WTC11 (cell line): ENCODE measurements at regions not wholly inside any gene's neighbourhood (a gene's known extent, or its start where the extent isn't known, plus 50 kb on each side); places are given as distances from the start of the nearest gene placed in this dataset.

Source experiments
- ATAC-seq: fragments of 200-7000 bp; cut with Tn5 transposase; 2 replicates; pipeline ENCODE4 v1.10.0; 2021; ENCODE audit warnings: mild to moderate bottlenecking, moderate library complexity
- CTCF ChIA-PET: fragments of 300-600 bp; sonication (Branson Sonifier 250); formaldehyde crosslinking; loops from one replicate; lab custom pipeline; 2021; ENCODE audit warnings: antibody characterized with exemption; lab: Charles Lee
- POLR2A ChIA-PET: fragments of 350-600 bp; sonication (Branson Sonifier 250); formaldehyde crosslinking; loops from one replicate; lab custom pipeline; 2021; ENCODE audit warnings: antibody characterized with exemption; lab: Charles Lee
- DNase-seq: peaks from one replicate; pipeline ENCODE4 v3.0.0; 2021; ENCODE audit warnings: low spot score
- H3K27ac Mint-ChIP-seq: 2 replicates; pipeline ENCODE4 v1.8.0; 2021; ENCODE audit warnings: mixed read lengths
- H3K27me3 Mint-ChIP-seq: 2 replicates; pipeline ENCODE4 v1.8.0; 2021; ENCODE audit warnings: low read depth, mild to moderate bottlenecking, moderate library complexity, mixed read lengths
- H3K36me3 Mint-ChIP-seq: 2 replicates; pipeline ENCODE4 v1.8.0; 2021; ENCODE audit warnings: mixed read lengths
- H3K4me1 Mint-ChIP-seq: 2 replicates; pipeline ENCODE4 v1.8.0; 2022; ENCODE audit warnings: mixed read lengths
- H3K4me3 Mint-ChIP-seq: 2 replicates; pipeline ENCODE4 v1.8.0; 2021; ENCODE audit warnings: mild to moderate bottlenecking, moderate library complexity, mixed read lengths
- H3K9me3 Mint-ChIP-seq: 2 replicates; pipeline ENCODE4 v1.8.0; 2021; ENCODE audit warnings: mixed read lengths
- ARID4B ChIP-seq: sonication (generic); formaldehyde crosslinking; IDR thresholded peaks from 2 replicates; pipeline ENCODE4 v1.8.0; 2023; ENCODE audit warnings: missing genetic modification reagents, mild to moderate bottlenecking, borderline replicate concordance
- ATF2 ChIP-seq: sonication (generic); formaldehyde crosslinking; IDR thresholded peaks from 2 replicates; pipeline ENCODE4 v1.8.1; 2022; ENCODE audit warnings: low read depth, missing genetic modification reagents, borderline replicate concordance
- ATF3 ChIP-seq: sonication (generic); formaldehyde crosslinking; conservative IDR thresholded peaks from 2 replicates; pipeline ENCODE4 v1.8.1; 2022; ENCODE audit warnings: mild to moderate bottlenecking, missing genetic modification reagents
- CREB1 ChIP-seq: sonication (generic); formaldehyde crosslinking; IDR thresholded peaks from 2 replicates; pipeline ENCODE4 v1.8.0; 2023; ENCODE audit warnings: mild to moderate bottlenecking, missing genetic modification reagents
- E2F5 ChIP-seq: sonication (generic); formaldehyde crosslinking; IDR thresholded peaks from 2 replicates; pipeline ENCODE4 v1.8.1; 2022; ENCODE audit warnings: mild to moderate bottlenecking, moderate library complexity, missing genetic modification reagents
- ERG ChIP-seq: fragments of 250-450 bp; sonication (Bioruptor Pico); IDR thresholded peaks from 2 replicates; pipeline ENCODE4 v1.8.0; 2021; ENCODE audit warnings: mild to moderate bottlenecking
- ESRRA ChIP-seq: sonication (generic); formaldehyde crosslinking; IDR thresholded peaks from 2 replicates; pipeline ENCODE4 v1.8.1; 2022; ENCODE audit warnings: mild to moderate bottlenecking, missing genetic modification reagents, borderline replicate concordance
- ETV6 ChIP-seq: sonication (generic); formaldehyde crosslinking; IDR thresholded peaks from 2 replicates; pipeline ENCODE4 v1.8.1; 2022; ENCODE audit warnings: mild to moderate bottlenecking, missing genetic modification reagents
- GTF2I ChIP-seq: fragments of 250-450 bp; sonication (Bioruptor Pico); conservative IDR thresholded peaks from 2 replicates; pipeline ENCODE4 v1.4.0; 2021; ENCODE audit warnings: mild to moderate bottlenecking
- HMGA2 ChIP-seq: fragments of 250-450 bp; sonication (Bioruptor Pico); IDR thresholded peaks from 2 replicates; pipeline ENCODE4 v1.4.0; 2021; ENCODE audit warnings: mild to moderate bottlenecking, moderate library complexity
- IRF2 ChIP-seq: sonication (generic); formaldehyde crosslinking; IDR thresholded peaks from 2 replicates; pipeline ENCODE4 v1.8.0; 2022; ENCODE audit warnings: low read depth, missing genetic modification reagents, borderline replicate concordance
- MYBL2 ChIP-seq: sonication (generic); formaldehyde crosslinking; IDR thresholded peaks from 2 replicates; pipeline ENCODE4 v1.8.1; 2023; ENCODE audit warnings: mild to moderate bottlenecking, moderate library complexity, missing genetic modification reagents
- RORB ChIP-seq: fragments of 250-450 bp; sonication (Bioruptor Pico); IDR thresholded peaks from 2 replicates; pipeline ENCODE4 v1.9.0; 2021; ENCODE audit warnings: mild to moderate bottlenecking
- SOX15 ChIP-seq: fragments of 250-450 bp; sonication (Bioruptor Pico); IDR thresholded peaks from 2 replicates; pipeline ENCODE4 v1.9.0; 2021; ENCODE audit warnings: mild to moderate bottlenecking
- SP1 ChIP-seq: sonication (generic); formaldehyde crosslinking; conservative IDR thresholded peaks from 2 replicates; pipeline ENCODE4 v1.8.1; 2022; ENCODE audit warnings: missing genetic modification reagents
- TCF7 ChIP-seq: sonication (generic); formaldehyde crosslinking; IDR thresholded peaks from 2 replicates; pipeline ENCODE4 v1.8.0; 2022; ENCODE audit warnings: mild to moderate bottlenecking, low read depth, missing genetic modification reagents, moderate library complexity
- ZNF138 ChIP-seq: sonication (generic); formaldehyde crosslinking; conservative IDR thresholded peaks from 2 replicates; pipeline ENCODE4 v1.8.1; 2022; ENCODE audit warnings: mild to moderate bottlenecking, moderate library complexity, missing genetic modification reagents
- ZNF232 ChIP-seq: sonication (generic); formaldehyde crosslinking; IDR thresholded peaks from 2 replicates; pipeline ENCODE4 v1.8.0; 2022; ENCODE audit warnings: mild to moderate bottlenecking, missing genetic modification reagents
- ZNF263 ChIP-seq: sonication (generic); formaldehyde crosslinking; IDR thresholded peaks from 2 replicates; pipeline ENCODE4 v1.8.1; 2022; ENCODE audit warnings: low read depth, mild to moderate bottlenecking, moderate library complexity, missing genetic modification reagents
- ZNF396 ChIP-seq: fragments of 250-450 bp; sonication (Bioruptor Pico); IDR thresholded peaks from 2 replicates; pipeline ENCODE4 v1.8.0; 2021; ENCODE audit warnings: mild to moderate bottlenecking, moderate library complexity, borderline replicate concordance
- ZNF416 ChIP-seq: fragments of 250-450 bp; sonication (Bioruptor Pico); IDR thresholded peaks from 2 replicates; pipeline ENCODE4 v1.9.0; 2021; ENCODE audit warnings: mild to moderate bottlenecking, inconsistent platforms
- ZNF671 ChIP-seq: fragments of 250-450 bp; sonication (Bioruptor Pico); IDR thresholded peaks from 2 replicates; pipeline ENCODE4 v1.8.0; 2021; ENCODE audit warnings: mild to moderate bottlenecking
- TF ChIP-seq, protein P1 (sequence below): sonication (generic); formaldehyde crosslinking; IDR thresholded peaks from 2 replicates; pipeline ENCODE4 v1.8.1; 2023; ENCODE audit warnings: mild to moderate bottlenecking, missing genetic modification reagents, moderate library complexity
- TF ChIP-seq, protein P2 (sequence below): sonication (generic); formaldehyde crosslinking; IDR thresholded peaks from 2 replicates; pipeline ENCODE4 v1.8.1; 2023; ENCODE audit warnings: mild to moderate bottlenecking, moderate library complexity, missing genetic modification reagents

DNA sequence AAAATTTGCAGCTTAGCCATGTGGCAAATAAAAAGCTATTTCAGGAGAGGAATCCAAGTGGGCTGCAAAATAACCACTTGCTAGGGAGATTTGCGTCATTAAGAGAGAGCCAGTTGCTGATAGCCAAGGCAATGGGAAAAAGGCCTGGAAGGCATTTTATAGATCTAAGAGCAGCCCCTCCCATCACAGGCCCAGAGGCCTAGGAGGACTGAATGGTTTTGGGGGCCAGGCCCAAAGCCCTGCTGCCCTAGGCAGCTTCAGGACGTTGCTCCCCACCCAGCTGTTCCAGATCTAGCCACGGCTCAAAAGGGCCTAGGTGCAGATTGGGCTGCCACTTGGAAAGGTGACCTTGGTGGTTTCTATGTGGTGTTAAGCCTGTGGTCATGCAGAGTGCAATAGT is 169.0 kb downstream of the AASDHPPT start:
- no peak for DNase-seq
- no peak for TF ChIP-seq ATF2 (CRISPR knock-in tag)
- TF ChIP-seq TCF7 (CRISPR knock-in tag): no peak
- no peak for TF ChIP-seq ZNF671
- Mint-ChIP-seq H3K4me3 (no peak overlapping the region), H3K4me1 (peaks cover 22% of the 10 kb centered on the region), H3K27me3 (no peaks in the 10 kb centered on the region), H3K36me3 (peaks cover 30% of the 10 kb centered on the region), H3K27ac (no peak overlapping the region), H3K9me3 (peaks cover 51% of the 10 kb centered on the region)
- CTCF ChIA-PET: no interaction called here
- no peak for ATAC-seq
- POLR2A ChIA-PET: no interaction called here

- peak overlapping the region; percentile 85 for H3K27ac Mint-ChIP-seq
Measured at GRCh38 chr11:106249617-106250239, 172.3 kb downstream of the AASDHPPT start.

DNA sequence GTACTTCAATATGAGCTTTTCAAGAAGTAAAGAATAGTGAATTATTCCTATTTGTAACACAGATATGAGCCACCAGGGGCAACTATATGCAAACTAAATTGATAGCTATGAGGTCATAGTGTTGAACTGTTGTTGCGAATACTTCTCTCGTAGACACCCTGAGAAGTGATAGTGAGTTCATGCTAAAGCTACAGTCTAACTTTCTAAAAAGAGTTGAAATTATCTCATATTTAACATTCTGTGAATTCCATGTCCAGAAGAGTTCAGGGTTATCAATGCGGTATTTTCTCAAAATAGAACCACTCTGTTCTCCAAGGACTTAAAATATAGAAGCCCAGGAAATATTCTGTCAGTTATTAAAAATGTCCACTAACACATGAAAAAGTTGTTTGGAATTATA is 185.4 kb downstream of the AASDHPPT start:
- H3K36me3 Mint-ChIP-seq: peaks cover 15% of the 10 kb centered on the region
- no peaks in the 10 kb centered on the region for H3K27me3 Mint-ChIP-seq
- peaks cover 34% of the 10 kb centered on the region for H3K9me3 Mint-ChIP-seq
- no peak overlapping the region for H3K27ac Mint-ChIP-seq
- H3K4me3 Mint-ChIP-seq: no peak overlapping the region
- CTCF ChIA-PET: no interaction called here
- POLR2A ChIA-PET: no interaction called here
- DNase-seq (no peak), ATAC-seq (no peak)
- 0 out of 2 replicates have a peak, but pooled peaks cover 2% of the 10 kb centered on the region for H3K4me1 Mint-ChIP-seq
- no peak for TF ChIP-seq ARID4B (CRISPR knock-in tag)
- TF ChIP-seq RORB (CRISPR knock-in tag): no peak
- TF ChIP-seq GTF2I: no peak
- TF ChIP-seq MYBL2 (CRISPR knock-in tag): no peak
- TF ChIP-seq ESRRA: no peak
- no peak for TF ChIP-seq SOX15 (CRISPR knock-in tag)
- TF ChIP-seq ETV6 (CRISPR knock-in tag): no peak
- no peak for TF ChIP-seq ZNF263 (CRISPR knock-in tag)
- TF ChIP-seq ERG (CRISPR knock-in tag): no peak
- no peak for TF ChIP-seq E2F5
- no peak for TF ChIP-seq SP1 (CRISPR knock-in tag)
- TF ChIP-seq ZNF416 (CRISPR knock-in tag): no peak
- no peak for TF ChIP-seq CREB1 (CRISPR knock-in tag)

More at GRCh38 chr11:106249617-106250239, 172.3 kb downstream of the AASDHPPT start:
- Mint-ChIP-seq H3K27me3 (no peaks in the 10 kb centered on the region), H3K36me3 (peaks cover 30% of the 10 kb centered on the region), H3K9me3 (peaks cover 43% of the 10 kb centered on the region), H3K4me3 (no peak overlapping the region), H3K4me1 (peaks cover 22% of the 10 kb centered on the region)
- DNase-seq: no peak
- ChIA-PET CTCF (interaction anchor here (1.3 kb wide), 1 partner anchor 93 kb away, joined by 3 read pairs; no protein-coding TSS in a partner anchor), POLR2A (no interaction called here)
- ATAC-seq: peak; percentile 65
- no peak for TF ChIP-seq ZNF138 (CRISPR knock-in tag)
- TF ChIP-seq, protein P1, sequence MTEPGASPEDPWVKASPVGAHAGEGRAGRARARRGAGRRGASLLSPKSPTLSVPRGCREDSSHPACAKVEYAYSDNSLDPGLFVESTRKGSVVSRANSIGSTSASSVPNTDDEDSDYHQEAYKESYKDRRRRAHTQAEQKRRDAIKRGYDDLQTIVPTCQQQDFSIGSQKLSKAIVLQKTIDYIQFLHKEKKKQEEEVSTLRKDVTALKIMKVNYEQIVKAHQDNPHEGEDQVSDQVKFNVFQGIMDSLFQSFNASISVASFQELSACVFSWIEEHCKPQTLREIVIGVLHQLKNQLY (CRISPR knock-in tag): no peak
- TF ChIP-seq CREB1 (CRISPR knock-in tag): no peak
- TF ChIP-seq, protein P2, sequence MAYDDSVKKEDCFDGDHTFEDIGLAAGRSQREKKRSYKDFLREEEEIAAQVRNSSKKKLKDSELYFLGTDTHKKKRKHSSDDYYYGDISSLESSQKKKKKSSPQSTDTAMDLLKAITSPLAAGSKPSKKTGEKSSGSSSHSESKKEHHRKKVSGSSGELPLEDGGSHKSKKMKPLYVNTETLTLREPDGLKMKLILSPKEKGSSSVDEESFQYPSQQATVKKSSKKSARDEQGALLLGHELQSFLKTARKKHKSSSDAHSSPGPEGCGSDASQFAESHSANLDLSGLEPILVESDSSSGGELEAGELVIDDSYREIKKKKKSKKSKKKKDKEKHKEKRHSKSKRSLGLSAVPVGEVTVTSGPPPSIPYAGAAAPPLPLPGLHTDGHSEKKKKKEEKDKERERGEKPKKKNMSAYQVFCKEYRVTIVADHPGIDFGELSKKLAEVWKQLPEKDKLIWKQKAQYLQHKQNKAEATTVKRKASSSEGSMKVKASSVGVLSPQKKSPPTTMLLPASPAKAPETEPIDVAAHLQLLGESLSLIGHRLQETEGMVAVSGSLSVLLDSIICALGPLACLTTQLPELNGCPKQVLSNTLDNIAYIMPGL (CRISPR knock-in tag): no peak
- no peak for TF ChIP-seq IRF2
- no peak for TF ChIP-seq TCF7 (CRISPR knock-in tag)
- TF ChIP-seq ZNF232 (CRISPR knock-in tag): no peak
- TF ChIP-seq HMGA2 (CRISPR knock-in tag): no peak
- TF ChIP-seq ATF3 (CRISPR knock-in tag): no peak
- TF ChIP-seq ZNF396 (CRISPR knock-in tag): no peak
- TF ChIP-seq MYBL2 (CRISPR knock-in tag): no peak
